ENCODE measurements at regions not wholly inside any gene's neighbourhood (a gene's known extent, or its start where the extent isn't known, plus 50 kb on each side); places are given as distances from the start of the nearest gene placed in this dataset.

DNA sequence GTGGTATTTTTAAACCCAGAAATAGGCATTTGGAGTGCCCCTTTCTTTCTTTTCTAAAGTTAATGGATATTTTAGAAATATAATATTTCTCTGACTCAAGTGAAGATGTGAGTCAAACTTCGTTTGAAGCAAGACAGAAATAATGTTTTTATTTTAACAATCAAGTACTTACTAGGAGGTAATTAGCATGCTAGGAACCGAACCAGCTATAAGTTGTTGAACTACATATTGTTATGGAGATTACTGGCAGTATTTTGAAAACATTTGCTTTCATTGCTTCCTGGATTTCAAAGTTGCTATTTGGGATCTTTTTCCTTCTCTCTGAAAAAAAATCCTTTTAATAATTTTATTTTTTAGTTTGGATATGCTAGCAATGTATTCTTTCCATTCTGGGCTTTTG is 225.2 kb downstream of the NEDD1 start:
- TF ChIP-seq FOXP2 (optimal IDR thresholded peaks at IDR 0.05; ENCODE audit: borderline replicate concordance, extremely low read depth, extremely low read length, insufficient read depth) (no peak), POLR2AphosphoS5 (IDR thresholded peaks at IDR 0.05; ENCODE audit: low read depth, low read length) (no peak), SIN3A (IDR thresholded peaks at IDR 0.05; ENCODE audit: borderline replicate concordance, insufficient read depth, low read length) (no peak), TAF1 (IDR thresholded peaks at IDR 0.05; ENCODE audit: borderline replicate concordance, insufficient read depth, low read length) (no peak)
- TF ChIP-seq, protein P1, sequence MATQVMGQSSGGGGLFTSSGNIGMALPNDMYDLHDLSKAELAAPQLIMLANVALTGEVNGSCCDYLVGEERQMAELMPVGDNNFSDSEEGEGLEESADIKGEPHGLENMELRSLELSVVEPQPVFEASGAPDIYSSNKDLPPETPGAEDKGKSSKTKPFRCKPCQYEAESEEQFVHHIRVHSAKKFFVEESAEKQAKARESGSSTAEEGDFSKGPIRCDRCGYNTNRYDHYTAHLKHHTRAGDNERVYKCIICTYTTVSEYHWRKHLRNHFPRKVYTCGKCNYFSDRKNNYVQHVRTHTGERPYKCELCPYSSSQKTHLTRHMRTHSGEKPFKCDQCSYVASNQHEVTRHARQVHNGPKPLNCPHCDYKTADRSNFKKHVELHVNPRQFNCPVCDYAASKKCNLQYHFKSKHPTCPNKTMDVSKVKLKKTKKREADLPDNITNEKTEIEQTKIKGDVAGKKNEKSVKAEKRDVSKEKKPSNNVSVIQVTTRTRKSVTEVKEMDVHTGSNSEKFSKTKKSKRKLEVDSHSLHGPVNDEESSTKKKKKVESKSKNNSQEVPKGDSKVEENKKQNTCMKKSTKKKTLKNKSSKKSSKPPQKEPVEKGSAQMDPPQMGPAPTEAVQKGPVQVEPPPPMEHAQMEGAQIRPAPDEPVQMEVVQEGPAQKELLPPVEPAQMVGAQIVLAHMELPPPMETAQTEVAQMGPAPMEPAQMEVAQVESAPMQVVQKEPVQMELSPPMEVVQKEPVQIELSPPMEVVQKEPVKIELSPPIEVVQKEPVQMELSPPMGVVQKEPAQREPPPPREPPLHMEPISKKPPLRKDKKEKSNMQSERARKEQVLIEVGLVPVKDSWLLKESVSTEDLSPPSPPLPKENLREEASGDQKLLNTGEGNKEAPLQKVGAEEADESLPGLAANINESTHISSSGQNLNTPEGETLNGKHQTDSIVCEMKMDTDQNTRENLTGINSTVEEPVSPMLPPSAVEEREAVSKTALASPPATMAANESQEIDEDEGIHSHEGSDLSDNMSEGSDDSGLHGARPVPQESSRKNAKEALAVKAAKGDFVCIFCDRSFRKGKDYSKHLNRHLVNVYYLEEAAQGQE (IDR thresholded peaks at IDR 0.05; ENCODE audit: insufficient read depth in 1 of 2, low read depth in 2 of 2, low read length in 2 of 2): no peak

DNA sequence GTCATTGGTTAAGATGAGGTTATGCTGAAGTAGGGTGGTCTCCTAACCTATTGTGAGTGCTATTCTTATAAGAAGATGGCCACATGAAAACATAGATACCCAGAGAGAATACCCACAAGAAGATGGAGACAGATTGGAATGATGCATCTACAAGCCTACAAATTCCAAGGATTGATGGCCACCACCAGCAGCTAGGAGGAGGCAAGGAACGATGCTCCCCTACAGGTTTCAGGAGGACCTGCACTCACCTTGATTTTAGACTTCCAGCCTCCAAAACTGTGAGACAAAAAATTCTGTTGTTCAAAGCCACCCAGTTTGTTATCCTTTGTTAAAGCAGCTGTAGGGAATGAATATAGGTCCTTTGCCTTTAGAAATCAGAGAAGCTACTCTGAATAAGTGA is 227.4 kb downstream of the NEDD1 start:
- no peak for TF ChIP-seq TAF1 (IDR thresholded peaks at IDR 0.05; ENCODE audit: borderline replicate concordance, insufficient read depth, low read length)
- no peak for TF ChIP-seq POLR2AphosphoS5 (IDR thresholded peaks at IDR 0.05; ENCODE audit: low read depth, low read length)
- TF ChIP-seq, protein P1 (IDR thresholded peaks at IDR 0.05; ENCODE audit: insufficient read depth in 1 of 2, low read depth in 2 of 2, low read length in 2 of 2): no peak
- TF ChIP-seq SIN3A (IDR thresholded peaks at IDR 0.05; ENCODE audit: borderline replicate concordance, insufficient read depth, low read length): no peak
- no peak for TF ChIP-seq FOXP2 (optimal IDR thresholded peaks at IDR 0.05; ENCODE audit: borderline replicate concordance, extremely low read depth, extremely low read length, insufficient read depth)

DNA sequence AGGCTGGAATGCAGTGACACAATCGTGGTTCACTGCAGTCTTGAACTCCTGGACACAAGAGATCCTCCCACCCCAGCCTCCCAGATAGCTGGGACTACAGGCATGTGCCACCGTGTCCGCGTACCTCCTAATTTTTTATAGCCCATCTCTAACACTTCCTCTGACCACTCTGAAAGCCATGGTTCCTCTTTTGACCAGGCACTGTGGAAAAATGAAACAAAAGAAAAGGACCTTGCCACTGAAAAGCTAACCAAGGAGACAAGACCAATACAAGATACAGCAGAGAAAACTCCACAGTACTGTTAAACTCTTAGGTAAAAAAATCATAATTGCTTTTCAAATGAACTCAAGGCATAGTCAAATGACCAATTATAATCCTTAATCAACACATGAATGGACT is 233.3 kb downstream of the NEDD1 start:
- TF ChIP-seq, protein P1 (IDR thresholded peaks at IDR 0.05; ENCODE audit: insufficient read depth in 1 of 2, low read depth in 2 of 2, low read length in 2 of 2): no peak
- no peak for TF ChIP-seq FOXP2 (optimal IDR thresholded peaks at IDR 0.05; ENCODE audit: borderline replicate concordance, extremely low read depth, extremely low read length, insufficient read depth)
- TF ChIP-seq SIN3A (IDR thresholded peaks at IDR 0.05; ENCODE audit: borderline replicate concordance, insufficient read depth, low read length): no peak
- TF ChIP-seq TAF1 (IDR thresholded peaks at IDR 0.05; ENCODE audit: borderline replicate concordance, insufficient read depth, low read length): no peak

DNA sequence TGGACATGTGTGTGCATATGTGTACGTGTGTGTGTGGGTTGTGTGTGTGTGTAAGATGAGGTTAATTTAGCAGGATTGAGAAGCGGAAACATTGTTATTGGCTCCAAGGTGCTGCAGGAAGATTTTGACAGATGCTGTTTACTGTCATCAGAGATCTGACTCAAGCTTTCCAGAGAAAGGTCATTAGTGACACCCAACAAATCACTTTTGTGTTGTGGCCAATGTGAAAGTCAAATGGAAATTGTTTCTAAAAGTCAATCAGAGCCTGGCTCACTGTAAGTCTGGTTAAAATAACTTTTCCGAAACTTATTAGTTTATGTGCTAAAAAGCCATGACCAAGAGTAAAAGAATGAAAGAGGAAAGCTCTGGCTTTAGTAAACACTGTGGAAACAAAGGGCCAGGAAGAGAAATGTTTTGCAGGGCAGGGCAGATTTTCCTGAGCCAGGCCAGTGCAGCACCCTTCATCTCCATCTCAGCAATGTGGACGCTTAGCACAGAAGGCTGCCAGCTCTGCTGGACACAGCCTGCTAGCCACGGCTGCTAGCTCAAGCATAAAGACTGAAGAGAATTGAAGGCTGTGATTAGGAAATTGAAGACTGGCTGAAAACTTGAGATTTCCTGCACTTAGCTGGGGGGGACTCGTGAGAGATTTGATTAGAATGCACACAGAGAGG is 235.8 kb downstream of the NEDD1 start:
- TF ChIP-seq TAF1 (IDR thresholded peaks at IDR 0.05; ENCODE audit: borderline replicate concordance, insufficient read depth, low read length) (no peak), SIN3A (IDR thresholded peaks at IDR 0.05; ENCODE audit: borderline replicate concordance, insufficient read depth, low read length) (no peak), POLR2AphosphoS5 (IDR thresholded peaks at IDR 0.05; ENCODE audit: low read depth, low read length) (no peak), FOXP2 (optimal IDR thresholded peaks at IDR 0.05; ENCODE audit: borderline replicate concordance, extremely low read depth, extremely low read length, insufficient read depth) (no peak)
- TF ChIP-seq, protein P1 (IDR thresholded peaks at IDR 0.05; ENCODE audit: insufficient read depth in 1 of 2, low read depth in 2 of 2, low read length in 2 of 2): no peak
